Peyer's patch (tissue), 4 donors: ENCODE measurements at regions not wholly inside any gene's neighbourhood (a gene's known extent, or its start where the extent isn't known, plus 50 kb on each side); places are given as distances from the start of the nearest gene placed in this dataset.

ENCODE experiments used
- CTCF ChIP-seq, 6 experiments: fragments of 450-650 bp in 4 of 6; fragments of 200-600 bp in 2 of 6; sonication (generic) in 1 of 6; IDR thresholded peaks; one replicate each; pipeline ENCODE4 v1.5.1; 2017 to 2019; ENCODE audit warnings: antibody characterized with exemption in 6 of 6, mild to moderate bottlenecking in 3 of 6, moderate library complexity in 1 of 6
- POLR2A ChIP-seq, 2 donors: fragments of 450-650 bp; IDR thresholded peaks; one replicate each; pipeline ENCODE4 v1.5.1; 2017; ENCODE audit warnings: antibody characterized with exemption in 2 of 2, mild to moderate bottlenecking in 2 of 2, moderate library complexity in 2 of 2

GRCh38 chr21:16796776-16797175, 716.1 kb upstream of the CXADR start:
- no peak for TF ChIP-seq POLR2A (IDR thresholded peaks at IDR 0.05)
- no peak for TF ChIP-seq CTCF (IDR thresholded peaks at IDR 0.05)
